Mesenchymal stem cell (in vitro differentiated cells and primary cell): ENCODE measurements at regions not wholly inside any gene's neighbourhood (a gene's known extent, or its start where the extent isn't known, plus 50 kb on each side); places are given as distances from the start of the nearest gene placed in this dataset.
"Not testable (repeated sequence)": the region's sequence is repeated elsewhere in the genome, so short reads cannot be mapped to it uniquely, and the experiment has no call there.

Experiments used
- DNase-seq: peaks from one replicate; pipeline ENCODE4 v3.0.0-alpha.2; 2013
- H2AFZ ChIP-seq: one replicate; pipeline ENCODE4 v1.6.1; 2013; ENCODE audit warnings: low read depth, mild to moderate bottlenecking, control low read depth, inconsistent platforms, low read length, moderate library complexity
- H2AK5ac ChIP-seq: 2 replicates; pipeline ENCODE4 v1.6.1; 2013; ENCODE audit warnings: low read length, moderate library complexity, mild to moderate bottlenecking, inconsistent platforms; ENCODE audit not compliant: severe bottlenecking
- H2BK120ac ChIP-seq: one replicate; pipeline ENCODE4 v1.6.1; 2013; ENCODE audit warnings: low read depth, mild to moderate bottlenecking, inconsistent platforms, low read length, moderate library complexity
- H2BK12ac ChIP-seq, 2 experiments: one replicate each; pipeline ENCODE4 v1.6.1; 2013; ENCODE audit warnings: inconsistent platforms in 2 of 2, low read length in 2 of 2, mild to moderate bottlenecking in 2 of 2, moderate library complexity in 2 of 2, control low read depth in 1 of 2
- H2BK15ac ChIP-seq: one replicate; pipeline ENCODE4 v1.6.1; 2013; ENCODE audit warnings: mild to moderate bottlenecking, low read depth, inconsistent platforms; ENCODE audit not compliant: poor library complexity, severe bottlenecking
- H2BK5ac ChIP-seq: 2 replicates; pipeline ENCODE4 v1.6.1; 2013; ENCODE audit warnings: low read depth, mild to moderate bottlenecking, low read length, control low read depth, inconsistent platforms; ENCODE audit not compliant: poor library complexity, severe bottlenecking
- H3K14ac ChIP-seq, 2 experiments: one replicate each; pipeline ENCODE4 v1.6.1; 2013; ENCODE audit warnings: inconsistent platforms in 2 of 2, low read length in 2 of 2, control low read depth in 1 of 2, mild to moderate bottlenecking in 1 of 2, moderate library complexity in 1 of 2
- H3K18ac ChIP-seq, 2 experiments: one replicate each; pipeline ENCODE4 v1.6.1; 2013; ENCODE audit warnings: inconsistent platforms in 2 of 2, low read length in 2 of 2, control low read depth in 1 of 2, low read depth in 1 of 2, mild to moderate bottlenecking in 1 of 2
- H3K23ac ChIP-seq, 2 experiments: one replicate each; pipeline ENCODE4 v1.6.1; 2013; ENCODE audit warnings: inconsistent platforms in 2 of 2, low read length in 2 of 2, mild to moderate bottlenecking in 2 of 2, moderate library complexity in 2 of 2, control low read depth in 1 of 2
- H3K27ac ChIP-seq: 2 replicates; pipeline ENCODE4 v1.5.1; 2013; ENCODE audit warnings: mild to moderate bottlenecking, moderate library complexity, low read length, control low read depth, inconsistent platforms; ENCODE audit not compliant: poor library complexity, severe bottlenecking
- H3K27me3 ChIP-seq, 2 experiments: 2 replicates each; pipeline versions ENCODE4 v1.6.1 to v1.7.0; 2013; ENCODE audit warnings: low read length in 2 of 2, mild to moderate bottlenecking in 2 of 2, moderate library complexity in 2 of 2, control low read depth in 1 of 2, inconsistent platforms in 1 of 2; ENCODE audit not compliant: control insufficient read depth in 1 of 2, insufficient read depth in 1 of 2
- H3K36me3 ChIP-seq, 2 experiments: 2 replicates each; pipeline versions ENCODE4 v1.6.1 to v1.7.0; 2013; ENCODE audit warnings: low read length in 2 of 2, control low read depth in 1 of 2, inconsistent platforms in 1 of 2, low read depth in 1 of 2, mild to moderate bottlenecking in 1 of 2; ENCODE audit not compliant: insufficient read depth in 2 of 2, control insufficient read depth in 1 of 2
- H3K4ac ChIP-seq, 2 experiments: one replicate each; pipeline ENCODE4 v1.6.1; 2013; ENCODE audit warnings: inconsistent platforms in 2 of 2, low read length in 2 of 2, mild to moderate bottlenecking in 2 of 2, moderate library complexity in 2 of 2, control low read depth in 1 of 2, low read depth in 1 of 2
- H3K4me1 ChIP-seq: 2 replicates; pipeline ENCODE4 v1.6.1; 2013; ENCODE audit warnings: low read depth, low read length, control low read depth; ENCODE audit not compliant: control insufficient read depth, insufficient read depth
- H3K4me2 ChIP-seq: 2 replicates; pipeline ENCODE4 v1.6.1; 2013; ENCODE audit warnings: low read length, mild to moderate bottlenecking, inconsistent platforms; ENCODE audit not compliant: poor library complexity, severe bottlenecking
- H3K4me3 ChIP-seq, 2 experiments: 2 replicates each; pipeline versions ENCODE4 v1.5.1 to v1.7.0; 2013; ENCODE audit warnings: low read length in 2 of 2, mild to moderate bottlenecking in 2 of 2, control low read depth in 1 of 2, low read depth in 1 of 2; ENCODE audit not compliant: insufficient read depth in 1 of 2
- H3K79me1 ChIP-seq: replicated peaks from 2 replicates; pipeline ENCODE4 v1.6.1; 2013; ENCODE audit warnings: mild to moderate bottlenecking, control low read depth, low read length, inconsistent platforms; ENCODE audit not compliant: poor library complexity, severe bottlenecking
- H3K9ac ChIP-seq: 2 replicates; pipeline ENCODE4 v1.7.0; 2013; ENCODE audit warnings: mild to moderate bottlenecking, low read length, moderate library complexity
- H3K9me3 ChIP-seq: 2 replicates; pipeline ENCODE4 v1.7.0; 2013; ENCODE audit warnings: mild to moderate bottlenecking, low read length; ENCODE audit not compliant: control insufficient read depth
- H4K8ac ChIP-seq: one replicate; pipeline ENCODE4 v1.6.1; 2013; ENCODE audit warnings: inconsistent platforms, mild to moderate bottlenecking, low read length, moderate library complexity
- H4K91ac ChIP-seq: one replicate; pipeline ENCODE4 v1.6.1; 2013; ENCODE audit warnings: mild to moderate bottlenecking, low read length, inconsistent platforms
- WGBS: methylation state at CpG from one replicate; pipeline ENCODE4 v1.1.7; 2013; ENCODE audit warnings: mixed read lengths; 5-methylcytosine and 5-hydroxymethylcytosine counted together

DNA sequence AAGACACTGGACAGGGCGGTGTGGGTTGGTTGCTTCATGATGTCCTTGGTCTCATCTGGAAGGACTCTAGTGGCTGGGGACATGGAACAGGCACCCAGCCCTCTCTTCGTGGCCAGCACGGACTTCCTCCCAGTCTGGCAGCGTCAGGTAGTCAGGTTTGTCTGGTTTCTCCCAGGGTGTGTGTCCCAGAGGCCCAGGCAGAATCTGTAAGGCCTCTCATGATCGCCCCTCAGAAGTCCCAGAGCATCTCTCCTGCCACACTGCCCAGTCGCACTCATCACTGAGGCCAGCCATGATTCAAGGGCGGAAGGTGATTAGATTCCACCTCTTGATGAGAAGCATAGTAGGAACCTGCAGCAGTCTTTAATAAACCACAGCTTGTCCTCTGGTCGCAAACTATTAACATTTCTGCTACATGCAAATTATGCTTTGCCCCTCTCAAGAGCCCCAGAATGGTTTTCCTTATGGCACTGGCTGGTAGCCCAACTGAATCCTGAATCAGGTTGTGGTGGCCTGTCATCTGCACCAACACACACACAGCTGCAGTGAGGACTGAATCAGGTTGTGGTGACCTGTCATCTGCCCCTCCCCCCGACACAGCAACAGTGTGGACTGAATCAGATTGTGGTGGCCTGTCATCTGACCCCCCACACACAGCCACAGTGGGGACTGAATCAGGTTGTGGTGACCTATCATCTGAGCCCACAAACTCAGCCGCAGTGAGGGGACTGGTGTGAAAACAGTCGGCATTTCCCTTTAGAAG lies 1742.9 kb upstream of the TPTE start:
- not testable (repeated sequence) for H3K4me3 ChIP-seq, H3K9ac ChIP-seq, H2BK5ac ChIP-seq, H3K27ac ChIP-seq, H3K4me2 ChIP-seq, H3K27me3 ChIP-seq, H3K14ac ChIP-seq, H4K8ac ChIP-seq, H4K91ac ChIP-seq, H3K18ac ChIP-seq, H3K4ac ChIP-seq, H2BK12ac ChIP-seq, H2AFZ ChIP-seq, H2AK5ac ChIP-seq, H3K79me1 ChIP-seq, H2BK120ac ChIP-seq, H3K23ac ChIP-seq, H3K9me3 ChIP-seq, H3K36me3 ChIP-seq, H2BK15ac ChIP-seq, DNase-seq, H3K4me1 ChIP-seq
- 61% methylated on average over 9 of the region's 11 CpGs for WGBS

DNA sequence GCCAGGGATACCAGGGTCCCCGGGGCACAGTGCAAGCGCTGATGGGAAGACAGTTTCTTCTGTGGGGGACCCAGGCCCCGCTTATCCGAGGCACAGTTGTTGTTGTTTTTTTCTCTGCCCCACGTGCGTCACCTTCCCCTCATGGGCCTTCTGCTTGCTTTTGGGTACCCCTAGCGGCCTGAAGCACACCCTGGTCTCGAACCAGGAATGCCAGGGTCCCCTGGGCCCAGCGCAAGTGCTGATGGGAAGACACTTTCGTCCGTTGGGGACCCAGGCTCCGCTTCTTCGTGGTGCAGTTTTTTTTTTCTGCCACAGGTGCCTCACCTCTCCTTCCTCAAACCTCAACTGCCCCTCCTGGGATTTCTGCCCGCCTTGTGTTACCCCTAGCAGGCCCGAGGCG lies 1708.5 kb upstream of the TPTE start:
- H3K14ac ChIP-seq, H2BK120ac ChIP-seq, H3K4me2 ChIP-seq, H3K79me1 ChIP-seq, H2AK5ac ChIP-seq, H3K9me3 ChIP-seq, DNase-seq, H3K18ac ChIP-seq, H3K23ac ChIP-seq, H3K36me3 ChIP-seq, H2BK15ac ChIP-seq, H3K4me3 ChIP-seq, H2AFZ ChIP-seq, H3K27me3 ChIP-seq, H4K91ac ChIP-seq, H3K4me1 ChIP-seq, H3K9ac ChIP-seq, H4K8ac ChIP-seq, H3K4ac ChIP-seq, H2BK12ac ChIP-seq, H2BK5ac ChIP-seq, H3K27ac ChIP-seq: not testable (repeated sequence)
- WGBS = 76% methylated on average over 13 of the region's 16 CpGs

DNA sequence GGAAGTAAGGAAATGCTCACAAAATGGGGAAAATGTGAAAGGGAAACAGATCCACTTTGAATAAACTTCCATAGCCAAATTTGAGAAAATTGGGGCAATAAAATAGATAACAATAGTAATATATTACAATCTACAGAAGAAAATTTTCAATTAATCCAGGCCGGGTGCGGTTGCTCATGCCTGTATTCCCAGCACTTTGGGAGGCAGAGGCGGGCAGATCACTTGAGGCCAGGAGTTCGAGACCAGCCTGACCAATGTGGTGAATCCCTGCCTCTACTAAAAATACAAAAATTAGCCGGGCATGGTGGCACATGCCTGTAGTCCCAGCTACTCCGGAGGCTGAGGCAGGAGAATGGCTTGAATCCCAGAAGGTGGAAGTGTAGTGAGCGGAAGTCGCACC lies 1687.1 kb upstream of the TPTE start:
- not testable (repeated sequence) for H2AFZ ChIP-seq, H3K9ac ChIP-seq, H3K27ac ChIP-seq, H2BK120ac ChIP-seq, H3K4me3 ChIP-seq, H3K27me3 ChIP-seq, H3K4me1 ChIP-seq, H2AK5ac ChIP-seq, H3K79me1 ChIP-seq, H3K4me2 ChIP-seq, H3K4ac ChIP-seq, H2BK15ac ChIP-seq, H3K23ac ChIP-seq, H3K14ac ChIP-seq, H4K8ac ChIP-seq, H2BK5ac ChIP-seq, H3K36me3 ChIP-seq, H4K91ac ChIP-seq, DNase-seq, H2BK12ac ChIP-seq, H3K9me3 ChIP-seq, H3K18ac ChIP-seq
- 73% methylated on average over 5 of the region's 8 CpGs for WGBS
